ENCODE measurements at regions not wholly inside any gene's neighbourhood (a gene's known extent, or its start where the extent isn't known, plus 50 kb on each side); places are given as distances from the start of the nearest gene placed in this dataset.

DNA sequence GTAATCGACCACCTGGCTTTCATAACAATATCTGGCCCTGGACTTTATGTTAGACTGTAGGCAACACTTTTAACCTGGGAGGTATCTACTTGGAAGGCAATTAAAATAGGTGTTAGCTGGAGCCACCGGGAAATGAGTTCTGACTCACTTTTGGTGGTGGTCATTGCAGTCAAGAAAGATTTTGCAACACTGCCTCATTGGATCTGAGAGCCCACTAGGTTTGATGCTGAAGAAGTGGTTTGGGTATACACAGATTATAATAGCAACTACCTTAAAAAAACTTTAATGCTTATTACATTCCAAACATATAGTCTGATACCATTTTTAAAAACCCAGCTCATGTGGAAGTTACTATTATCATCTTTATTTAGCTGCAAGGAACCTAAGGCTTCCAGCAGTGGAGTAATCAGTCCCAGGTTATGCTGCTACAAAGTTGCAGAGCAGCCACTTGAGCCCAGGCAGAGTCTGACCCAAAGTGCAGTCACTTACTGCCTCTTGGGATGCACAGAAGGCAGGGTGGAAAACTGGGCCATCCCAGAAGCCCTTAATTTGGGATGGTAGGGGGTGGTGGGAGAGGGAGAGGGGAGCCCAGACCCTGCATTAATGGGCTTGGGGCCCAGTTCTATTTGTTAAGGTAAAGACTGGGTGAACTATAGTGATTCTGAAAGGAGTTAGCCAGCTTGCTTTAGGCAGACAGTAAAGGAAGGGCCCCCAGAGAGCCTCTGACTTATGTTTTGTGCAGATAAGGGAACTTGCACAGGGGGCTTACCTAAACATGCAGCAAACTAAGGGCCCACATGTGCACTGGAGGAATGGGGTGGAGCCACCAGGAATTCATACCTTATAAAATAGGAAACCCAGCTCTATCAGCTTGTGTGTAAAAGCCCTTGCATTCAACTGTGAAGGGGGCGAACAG, 149.4 kb downstream of the SNX19 start:
- no peak overlapping the region for H3K27ac ChIP-seq (ENCODE audit: low read depth in 2 of 2, low read length in 1 of 2)
- H3K9me3 ChIP-seq (ENCODE audit: control insufficient read depth in 2 of 2, insufficient read depth in 1 of 2, low read depth in 1 of 2, low read length in 1 of 2), result no peaks in the 10 kb centered on the region
- 53 to 62% methylated on average over 3 of the region's 3 CpGs for WGBS, 2 donors
- no peaks in the 10 kb centered on the region for H3K27me3 ChIP-seq (ENCODE audit: control insufficient read depth in 1 of 2, insufficient read depth in 2 of 2, low read length in 2 of 2)
- no peak overlapping the region for H3K4me3 ChIP-seq (ENCODE audit: low read depth in 1 of 2, low read length in 2 of 2)
- no peaks in the 10 kb centered on the region for H3K36me3 ChIP-seq (ENCODE audit: control insufficient read depth in 2 of 2, insufficient read depth in 2 of 2, low read length in 1 of 2)
- H3K4me1 ChIP-seq (ENCODE audit: control insufficient read depth in 2 of 2, insufficient read depth in 2 of 2, low read length in 1 of 2), result peaks cover 0 to 4% of the 10 kb centered on the region in 2 donors

DNA sequence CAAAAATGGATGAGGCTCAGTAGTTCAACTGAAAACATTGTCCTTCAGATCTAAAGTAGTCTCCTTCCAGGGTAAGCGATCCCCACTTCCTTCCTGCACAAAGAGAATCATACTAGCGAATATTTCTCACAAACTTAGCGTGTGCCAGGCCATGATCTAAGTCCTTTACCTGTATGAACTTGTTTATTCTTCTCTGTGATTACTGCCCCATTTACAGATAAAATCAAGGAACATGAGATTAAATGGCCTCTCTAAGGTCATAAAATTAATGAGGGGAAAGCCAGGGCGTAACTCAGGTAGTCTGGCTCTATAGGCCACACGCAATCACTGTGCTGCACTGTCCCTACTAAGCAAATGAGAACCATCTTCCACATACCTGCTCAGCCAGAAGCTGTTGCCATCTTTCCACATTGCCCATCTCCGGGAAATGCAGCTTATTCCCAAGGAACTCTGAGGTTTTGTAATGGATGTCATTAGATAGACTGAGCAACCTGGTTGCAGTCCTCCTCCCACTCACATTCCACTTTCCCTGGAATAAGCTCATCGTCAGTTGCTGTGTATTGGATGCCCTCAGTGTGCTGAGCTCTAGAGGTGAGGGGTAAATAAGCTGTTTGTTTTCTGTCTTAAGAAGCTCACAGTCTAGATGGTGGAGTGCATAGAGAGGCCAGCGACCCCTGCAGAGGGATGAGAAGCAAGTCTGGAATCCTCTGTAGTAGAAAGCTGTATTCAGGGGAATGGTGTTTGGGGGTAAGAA, 146.3 kb downstream of the SNX19 start:
- Histone ChIP-seq H3K4me1 (ENCODE audit: control insufficient read depth in 2 of 2, insufficient read depth in 2 of 2, low read length in 1 of 2) (no peaks in the 10 kb centered on the region), H3K36me3 (ENCODE audit: control insufficient read depth in 2 of 2, insufficient read depth in 2 of 2, low read length in 1 of 2) (no peaks in the 10 kb centered on the region), H3K9me3 (ENCODE audit: control insufficient read depth in 2 of 2, insufficient read depth in 1 of 2, low read depth in 1 of 2, low read length in 1 of 2) (no peaks in the 10 kb centered on the region), H3K4me3 (ENCODE audit: low read depth in 1 of 2, low read length in 2 of 2) (no peak overlapping the region), H3K27me3 (ENCODE audit: control insufficient read depth in 1 of 2, insufficient read depth in 2 of 2, low read length in 2 of 2) (no peaks in the 10 kb centered on the region), H3K27ac (ENCODE audit: low read depth in 2 of 2, low read length in 1 of 2) (no peak overlapping the region)
- 67 to 71% methylated on average over 8 of the region's 8 CpGs for WGBS, 2 donors

DNA sequence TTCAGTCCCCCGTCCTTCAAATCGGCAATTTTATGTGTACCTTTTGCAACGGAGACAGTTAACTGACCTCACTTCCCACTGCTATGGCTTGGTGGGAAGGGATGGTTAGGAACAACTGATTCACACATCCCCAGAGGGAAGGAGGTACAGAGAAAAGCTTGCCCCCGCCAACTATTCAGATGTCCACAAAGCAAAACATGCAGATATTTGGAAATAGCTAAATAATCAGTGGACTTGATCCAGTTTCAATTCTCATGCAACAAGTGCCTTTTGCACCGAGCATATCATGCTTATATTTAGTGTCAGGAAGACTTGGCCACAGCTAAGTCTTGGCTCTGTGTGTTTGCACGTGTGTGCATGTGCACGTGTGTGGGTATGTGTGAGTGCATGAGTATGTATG, 144.6 kb downstream of the SNX19 start:
- Histone ChIP-seq H3K27ac (ENCODE audit: low read depth in 2 of 2, low read length in 1 of 2) (no peak overlapping the region), H3K36me3 (ENCODE audit: control insufficient read depth in 2 of 2, insufficient read depth in 2 of 2, low read length in 1 of 2) (no peaks in the 10 kb centered on the region), H3K4me3 (ENCODE audit: low read depth in 1 of 2, low read length in 2 of 2) (no peak overlapping the region), H3K4me1 (ENCODE audit: control insufficient read depth in 2 of 2, insufficient read depth in 2 of 2, low read length in 1 of 2) (peaks cover 0 to 2% of the 10 kb centered on the region in 2 donors), H3K27me3 (ENCODE audit: control insufficient read depth in 1 of 2, insufficient read depth in 2 of 2, low read length in 2 of 2) (no peaks in the 10 kb centered on the region), H3K9me3 (ENCODE audit: control insufficient read depth in 2 of 2, insufficient read depth in 1 of 2, low read depth in 1 of 2, low read length in 1 of 2) (no peaks in the 10 kb centered on the region)
- WGBS, 2 donors, result 67 to 70% methylated on average over 7 of the region's 7 CpGs

DNA sequence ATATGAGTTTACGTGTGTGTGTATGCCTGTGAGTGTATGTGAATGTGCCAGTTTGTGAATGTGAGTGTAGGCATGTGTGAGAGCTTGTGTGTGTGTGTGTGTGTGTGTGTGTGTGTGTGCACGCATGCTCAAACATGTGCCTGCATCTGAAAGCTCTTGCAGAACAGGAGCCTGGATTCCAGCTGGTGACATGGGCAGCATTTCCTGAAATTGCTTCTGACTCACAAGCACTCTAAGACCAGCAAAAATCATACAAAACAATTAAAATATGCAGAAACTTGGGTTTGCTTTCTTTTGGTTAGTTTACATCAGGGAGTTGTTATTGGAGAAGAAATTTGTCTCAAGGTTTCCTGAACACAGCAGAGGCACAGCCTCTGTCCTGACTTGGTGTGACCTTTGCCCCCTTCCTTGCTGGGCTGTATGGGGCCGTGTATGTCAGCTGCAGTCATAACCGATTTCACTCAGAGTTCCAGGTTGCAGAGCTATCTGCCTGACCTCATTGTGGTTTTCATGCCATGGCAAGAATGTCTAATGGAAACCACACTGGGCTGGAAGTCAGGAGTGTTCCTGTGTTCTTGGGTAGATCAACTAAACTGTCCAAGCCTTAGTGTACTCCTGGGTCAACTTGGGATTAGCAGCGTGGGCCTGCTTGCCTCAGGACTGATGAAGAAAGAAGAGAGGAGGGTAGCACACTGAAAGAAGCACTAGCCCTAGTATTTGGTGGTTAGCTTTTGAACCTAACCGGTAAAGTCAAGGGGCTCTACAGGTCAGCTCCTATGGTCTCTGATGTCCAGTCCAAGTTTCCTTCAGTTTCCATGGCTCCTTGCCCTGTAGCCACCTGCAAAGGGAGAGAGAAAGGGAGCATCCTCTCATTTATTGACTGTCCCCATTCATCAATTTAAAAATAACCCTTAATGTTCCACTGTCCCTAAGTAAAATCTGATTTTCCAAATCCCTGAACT, 143.7 kb downstream of the SNX19 start:
- Histone ChIP-seq H3K4me1 (ENCODE audit: control insufficient read depth in 2 of 2, insufficient read depth in 2 of 2, low read length in 1 of 2) (peaks cover 0 to 2% of the 10 kb centered on the region in 2 donors), H3K4me3 (ENCODE audit: low read depth in 1 of 2, low read length in 2 of 2) (no peak overlapping the region), H3K9me3 (ENCODE audit: control insufficient read depth in 2 of 2, insufficient read depth in 1 of 2, low read depth in 1 of 2, low read length in 1 of 2) (no peaks in the 10 kb centered on the region), H3K27ac (ENCODE audit: low read depth in 2 of 2, low read length in 1 of 2) (no peak overlapping the region), H3K27me3 (ENCODE audit: control insufficient read depth in 1 of 2, insufficient read depth in 2 of 2, low read length in 2 of 2) (no peaks in the 10 kb centered on the region), H3K36me3 (ENCODE audit: control insufficient read depth in 2 of 2, insufficient read depth in 2 of 2, low read length in 1 of 2) (no peaks in the 10 kb centered on the region)
- WGBS, 2 donors, result 32 to 42% methylated on average over 6 of the region's 6 CpGs

DNA sequence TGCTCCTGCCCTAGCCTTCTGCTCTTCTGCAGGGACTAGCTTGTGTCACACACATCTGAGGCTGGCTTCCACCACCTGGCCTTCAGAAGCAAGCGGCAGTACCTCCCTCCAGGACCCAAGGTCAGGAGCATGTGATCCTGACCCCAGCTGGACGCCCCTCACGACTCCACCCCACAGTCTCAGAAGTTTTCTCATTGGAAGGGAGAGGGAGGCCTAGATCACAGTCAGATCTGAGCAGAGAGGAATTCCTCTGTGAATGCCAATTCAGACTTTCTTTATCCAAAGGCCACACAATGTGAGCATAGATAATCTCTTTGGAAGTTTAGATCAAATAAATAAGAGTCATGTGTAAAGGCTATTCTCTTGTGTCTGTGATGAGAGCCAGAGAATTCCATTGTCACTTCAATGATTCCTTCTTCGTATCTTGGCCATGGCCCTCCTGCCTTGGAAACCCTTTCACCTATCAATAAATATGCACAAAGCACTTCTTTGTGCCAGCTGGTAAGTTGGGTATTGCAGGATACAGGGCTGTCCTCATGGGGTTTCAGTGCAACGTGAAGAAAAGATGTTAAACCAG, 142.9 kb downstream of the SNX19 start:
- 68 to 69% methylated on average over 5 of the region's 5 CpGs for WGBS, 2 donors
- no peak overlapping the region for H3K27ac ChIP-seq (ENCODE audit: low read depth in 2 of 2, low read length in 1 of 2)

DNA sequence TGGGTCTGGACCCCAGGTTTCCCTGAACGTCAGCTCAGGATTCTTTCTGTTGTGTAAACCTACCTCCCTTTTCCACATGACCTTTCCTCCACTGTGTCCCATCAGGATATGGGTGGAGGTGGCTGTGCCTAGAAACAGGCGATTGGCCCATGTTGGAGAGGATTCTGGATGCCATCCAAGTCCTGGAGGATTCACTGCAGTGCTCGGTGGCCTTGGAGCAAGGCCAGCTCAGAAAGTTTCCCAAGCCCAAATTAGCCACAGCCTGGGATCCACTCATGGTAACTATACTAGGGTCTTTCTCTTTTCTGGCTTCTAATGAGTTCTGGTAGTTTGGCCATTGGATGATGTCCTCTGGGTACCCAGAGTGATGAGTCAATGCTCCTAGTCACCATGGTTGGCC, 141.6 kb downstream of the SNX19 start:
- Histone ChIP-seq H3K36me3 (ENCODE audit: control insufficient read depth in 2 of 2, insufficient read depth in 2 of 2, low read length in 1 of 2) (no peaks in the 10 kb centered on the region), H3K4me1 (ENCODE audit: control insufficient read depth in 2 of 2, insufficient read depth in 2 of 2, low read length in 1 of 2) (peaks cover 0 to 2% of the 10 kb centered on the region in 2 donors), H3K9me3 (ENCODE audit: control insufficient read depth in 2 of 2, insufficient read depth in 1 of 2, low read depth in 1 of 2, low read length in 1 of 2) (no peaks in the 10 kb centered on the region), H3K4me3 (ENCODE audit: low read depth in 1 of 2, low read length in 2 of 2) (no peak overlapping the region), H3K27me3 (ENCODE audit: control insufficient read depth in 1 of 2, insufficient read depth in 2 of 2, low read length in 2 of 2) (no peaks in the 10 kb centered on the region), H3K27ac (ENCODE audit: low read depth in 2 of 2, low read length in 1 of 2) (peak overlapping the region in 1 of 2 donors; percentile 30)
- 49 to 56% methylated on average over 3 of the region's 3 CpGs for WGBS, 2 donors

More for the DNA sequence above, 142.9 kb downstream of the SNX19 start:
- Histone ChIP-seq H3K4me3 (ENCODE audit: low read depth in 1 of 2, low read length in 2 of 2) (no peak overlapping the region), H3K36me3 (ENCODE audit: control insufficient read depth in 2 of 2, insufficient read depth in 2 of 2, low read length in 1 of 2) (no peaks in the 10 kb centered on the region), H3K4me1 (ENCODE audit: control insufficient read depth in 2 of 2, insufficient read depth in 2 of 2, low read length in 1 of 2) (peaks cover 0 to 2% of the 10 kb centered on the region in 2 donors), H3K9me3 (ENCODE audit: control insufficient read depth in 2 of 2, insufficient read depth in 1 of 2, low read depth in 1 of 2, low read length in 1 of 2) (no peaks in the 10 kb centered on the region), H3K27me3 (ENCODE audit: control insufficient read depth in 1 of 2, insufficient read depth in 2 of 2, low read length in 2 of 2) (no peaks in the 10 kb centered on the region)

DNA sequence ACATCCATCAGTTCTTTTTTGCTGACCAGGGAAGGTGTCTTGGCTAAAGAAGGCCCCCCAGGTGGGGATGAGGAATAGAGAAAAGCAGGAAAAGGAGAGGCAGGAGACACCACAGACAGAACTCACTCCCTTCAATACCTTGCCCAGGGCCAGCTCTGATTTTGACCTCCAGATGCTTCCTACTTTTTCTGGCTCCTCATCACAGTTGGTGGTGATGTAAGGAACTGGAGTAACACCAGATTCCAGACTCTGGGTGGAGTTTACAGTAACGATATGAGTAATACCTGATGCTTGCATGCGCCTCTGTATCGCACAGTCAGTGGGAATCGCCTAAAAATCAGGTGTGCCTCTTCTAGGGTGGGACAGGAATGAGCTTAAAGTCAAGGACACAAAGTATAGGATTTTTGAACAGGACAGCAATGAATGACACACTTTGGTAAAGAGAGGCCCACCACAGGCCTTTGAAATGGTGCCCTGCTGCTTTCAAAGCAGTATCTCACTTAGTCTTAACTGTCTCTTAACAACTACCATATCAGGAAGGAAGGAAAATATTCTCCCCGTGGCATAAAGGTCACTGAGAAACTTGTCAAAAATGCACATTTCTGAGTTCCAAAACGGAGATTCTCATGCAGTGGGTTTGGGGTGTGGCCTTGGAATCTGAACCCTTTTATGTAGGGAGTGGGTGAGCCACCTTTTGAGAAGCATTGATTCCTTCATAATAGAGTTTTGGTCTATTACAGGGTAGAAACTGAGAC, 140.8 kb downstream of the SNX19 start:
- WGBS, 2 donors, result 73 to 81% methylated on average over 6 of the region's 6 CpGs
- Histone ChIP-seq H3K4me3 (ENCODE audit: low read depth in 1 of 2, low read length in 2 of 2) (no peak overlapping the region), H3K36me3 (ENCODE audit: control insufficient read depth in 2 of 2, insufficient read depth in 2 of 2, low read length in 1 of 2) (no peaks in the 10 kb centered on the region), H3K9me3 (ENCODE audit: control insufficient read depth in 2 of 2, insufficient read depth in 1 of 2, low read depth in 1 of 2, low read length in 1 of 2) (no peaks in the 10 kb centered on the region), H3K4me1 (ENCODE audit: control insufficient read depth in 2 of 2, insufficient read depth in 2 of 2, low read length in 1 of 2) (peaks cover 0 to 4% of the 10 kb centered on the region in 2 donors), H3K27me3 (ENCODE audit: control insufficient read depth in 1 of 2, insufficient read depth in 2 of 2, low read length in 2 of 2) (no peaks in the 10 kb centered on the region), H3K27ac (ENCODE audit: low read depth in 2 of 2, low read length in 1 of 2) (no peak overlapping the region)

DNA sequence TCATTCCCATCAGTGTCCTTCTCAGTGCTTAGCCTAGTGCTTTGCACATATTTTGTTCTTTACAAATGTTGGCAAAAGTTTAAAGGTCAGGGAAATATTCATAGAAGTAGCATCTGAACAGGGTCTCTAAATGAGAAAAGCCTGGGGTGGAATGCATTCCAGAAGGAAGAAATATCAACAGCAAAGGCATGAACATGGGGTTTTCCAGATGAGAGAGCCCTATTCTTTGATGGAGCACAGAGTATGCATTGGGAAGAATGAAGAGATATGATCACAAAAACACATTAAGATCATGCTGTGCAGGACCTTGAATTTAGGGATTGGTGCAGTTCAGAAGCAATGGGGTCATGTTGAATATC, 140.2 kb downstream of the SNX19 start:
- Histone ChIP-seq H3K4me1 (ENCODE audit: control insufficient read depth in 2 of 2, insufficient read depth in 2 of 2, low read length in 1 of 2) (peaks cover 0 to 4% of the 10 kb centered on the region in 2 donors), H3K36me3 (ENCODE audit: control insufficient read depth in 2 of 2, insufficient read depth in 2 of 2, low read length in 1 of 2) (no peaks in the 10 kb centered on the region)

More for the DNA sequence above, 140.2 kb downstream of the SNX19 start:
- Histone ChIP-seq H3K9me3 (ENCODE audit: control insufficient read depth in 2 of 2, insufficient read depth in 1 of 2, low read depth in 1 of 2, low read length in 1 of 2) (no peaks in the 10 kb centered on the region), H3K27ac (ENCODE audit: low read depth in 2 of 2, low read length in 1 of 2) (no peak overlapping the region), H3K4me3 (ENCODE audit: low read depth in 1 of 2, low read length in 2 of 2) (no peak overlapping the region), H3K27me3 (ENCODE audit: control insufficient read depth in 1 of 2, insufficient read depth in 2 of 2, low read length in 2 of 2) (no peaks in the 10 kb centered on the region)

Data from esophagus (tissue), 2 donors.